Endothelial cell of umbilical vein (primary cell): ENCODE measurements at regions not wholly inside any gene's neighbourhood (a gene's known extent, or its start where the extent isn't known, plus 50 kb on each side); places are given as distances from the start of the nearest gene placed in this dataset.

ENCODE experiments used
- BruUV-seq: library from RNA; stranded (reverse); fragments of 400-500 nt; replicated peaks from 2 replicates; lab custom pipeline; 2021; lab: Mats Ljungman, UMichigan
- CTCF ChIA-PET: fragments of 300-600, 350-600 bp; sonication (Branson Sonifier 250); formaldehyde crosslinking; loops from one replicate; lab custom pipeline; 2021; ENCODE audit warnings: antibody characterized with exemption, inconsistent platforms; lab: Charles Lee
- POLR2A ChIA-PET: fragments of 300-600, 350-600 bp; sonication (Branson Sonifier 250); formaldehyde crosslinking; loops from one replicate; lab custom pipeline; 2021; ENCODE audit warnings: antibody characterized with exemption, inconsistent platforms; lab: Charles Lee
- DNase-seq: peaks from one replicate; pipeline ENCODE4 v3.0.0-alpha.2; 2011; ENCODE audit warnings: low read depth, low spot score
- FAIRE-seq: peaks from 2 replicates; lab custom pipeline; 2011; peaks lifted over from hg19 to GRCh38; lab: Jason Lieb, UNC
- H2AFZ ChIP-seq: 2 replicates; pipeline ENCODE4 v1.6.0; 2012; ENCODE audit warnings: low read depth, low read length, control low read depth, inconsistent platforms
- H3K27ac ChIP-seq: 2 replicates; pipeline ENCODE4 v1.5.1; 2011; ENCODE audit warnings: low read depth, mild to moderate bottlenecking, control low read depth, low read length, moderate library complexity; ENCODE audit not compliant: insufficient read depth
- H3K27me3 ChIP-seq, 2 experiments: 2 replicates each; pipeline versions ENCODE4 v1.6.0 to v1.6.1; 2011; ENCODE audit warnings: low read length in 2 of 2, mixed read lengths in 1 of 2; ENCODE audit not compliant: control insufficient read depth in 2 of 2, insufficient read depth in 2 of 2
- H3K36me3 ChIP-seq, 2 experiments: 2 replicates in 1 of 2; 3 replicates in 1 of 2; pipeline ENCODE4 v1.5.1; 2011; ENCODE audit warnings: low read length in 2 of 2, mild to moderate bottlenecking in 1 of 2, moderate library complexity in 1 of 2; ENCODE audit not compliant: control insufficient read depth in 2 of 2, insufficient read depth in 2 of 2; ENCODE audit errors: extremely low read depth in 1 of 2
- H3K4me1 ChIP-seq: 3 replicates; pipeline ENCODE4 v1.5.1; 2011; ENCODE audit warnings: mild to moderate bottlenecking, low read length; ENCODE audit not compliant: control insufficient read depth, insufficient read depth; ENCODE audit errors: extremely low read depth
- H3K4me2 ChIP-seq: 2 replicates; pipeline ENCODE4 v1.6.1; 2011; ENCODE audit warnings: low read length, control low read depth, mixed read lengths; ENCODE audit not compliant: insufficient read depth
- H3K4me3 ChIP-seq, 3 experiments: fragments of 200-600 bp in 1 of 3; sonication (generic), shearing (Covaris generic) in 1 of 3; replicated peaks in 1 of 3; 2 replicates each; pipeline ENCODE4 v1.5.1; 2011 to 2016; ENCODE audit warnings: control low read depth in 3 of 3, low read length in 3 of 3, mild to moderate bottlenecking in 2 of 3, inconsistent platforms in 1 of 3, low read depth in 1 of 3, moderate library complexity in 1 of 3; ENCODE audit not compliant: insufficient read depth in 1 of 3
- H3K79me2 ChIP-seq: 2 replicates; pipeline ENCODE4 v1.6.0; 2012; ENCODE audit warnings: low read length, inconsistent platforms; ENCODE audit not compliant: control insufficient read depth, insufficient read depth
- H3K9ac ChIP-seq: replicated peaks from 2 replicates; pipeline ENCODE3; 2011; ENCODE audit warnings: low read length, control low read depth; ENCODE audit not compliant: insufficient read depth; ENCODE audit errors: extremely low read depth
- H3K9me1 ChIP-seq: replicated peaks from 3 replicates; pipeline ENCODE4 v1.6.0; 2011; ENCODE audit warnings: mild to moderate bottlenecking, low read length; ENCODE audit not compliant: control insufficient read depth, insufficient read depth; ENCODE audit errors: extremely low read depth
- H3K9me3 ChIP-seq: replicated peaks from 2 replicates; pipeline ENCODE4 v1.5.1; 2012; ENCODE audit warnings: low read length, inconsistent platforms; ENCODE audit not compliant: control insufficient read depth, insufficient read depth
- H4K20me1 ChIP-seq: replicated peaks from 2 replicates; pipeline ENCODE3; 2011; ENCODE audit warnings: mild to moderate bottlenecking, low read length; ENCODE audit not compliant: control insufficient read depth, insufficient read depth; ENCODE audit errors: extremely low read depth
- EZH2 ChIP-seq: IDR thresholded peaks from 2 replicates; pipeline ENCODE4 v1.6.1; 2012; ENCODE audit warnings: borderline replicate concordance, low read depth, mild to moderate bottlenecking, moderate library complexity, low read length, inconsistent platforms; ENCODE audit not compliant: severe bottlenecking
- FOS ChIP-seq: IDR thresholded peaks from 2 replicates; pipeline ENCODE4 v1.6.1; 2011; ENCODE audit warnings: mild to moderate bottlenecking, low read length, moderate library complexity, borderline replicate concordance; ENCODE audit not compliant: insufficient read depth
- GATA2 ChIP-seq: IDR thresholded peaks from 2 replicates; pipeline ENCODE4 v1.7.0; 2011; ENCODE audit warnings: low read depth, mild to moderate bottlenecking, moderate library complexity, mixed read lengths, low read length; ENCODE audit not compliant: insufficient read length, insufficient read depth
- JUN ChIP-seq: IDR thresholded peaks from 2 replicates; pipeline ENCODE4 v1.6.1; 2011; ENCODE audit warnings: borderline replicate concordance, low read depth; ENCODE audit not compliant: insufficient read length, insufficient read depth
- MYC ChIP-seq: IDR thresholded peaks from one replicate; pipeline ENCODE4 v1.6.1; 2011; ENCODE audit warnings: mild to moderate bottlenecking, low read depth, low read length
- POLR2AphosphoS5 ChIP-seq: IDR thresholded peaks from 2 replicates; pipeline ENCODE4 v1.6.1; 2012; ENCODE audit warnings: low read depth, mild to moderate bottlenecking, control low read depth, low read length, moderate library complexity; ENCODE audit not compliant: insufficient read depth
- dilution Hi-C: fragments of 300-500 bp; cut with MboI; formaldehyde crosslinking; loops from one replicate; pipeline ENCODE4 v1.15.0; 2019; ENCODE audit warnings: low sequenced_read_pairs; ENCODE audit not compliant: extremely low pct_ligation_motif_present
- intact Hi-C: fragments of 100-400 bp; cut with micrococcal nuclease; formaldehyde crosslinking; loops from one replicate; pipeline ENCODE4 v1.10.0; 2022
- TF ChIP-seq, protein P1 (sequence below), 2 donors: IDR thresholded peaks; 1 replicate in 1 of 2; 2 replicates in 1 of 2; pipeline ENCODE4 v1.5.1; 2011; ENCODE audit warnings: low read length in 2 of 2, mild to moderate bottlenecking in 2 of 2, moderate library complexity in 2 of 2, control low read depth in 1 of 2, inconsistent platforms in 1 of 2, low read depth in 1 of 2; ENCODE audit not compliant: insufficient read depth in 1 of 2; ENCODE audit errors: extremely low read depth in 1 of 2
- TF ChIP-seq, protein P2 (sequence below): IDR thresholded peaks from 2 replicates; pipeline ENCODE4 v1.6.1; 2011; ENCODE audit not compliant: insufficient read depth, insufficient read length

DNA sequence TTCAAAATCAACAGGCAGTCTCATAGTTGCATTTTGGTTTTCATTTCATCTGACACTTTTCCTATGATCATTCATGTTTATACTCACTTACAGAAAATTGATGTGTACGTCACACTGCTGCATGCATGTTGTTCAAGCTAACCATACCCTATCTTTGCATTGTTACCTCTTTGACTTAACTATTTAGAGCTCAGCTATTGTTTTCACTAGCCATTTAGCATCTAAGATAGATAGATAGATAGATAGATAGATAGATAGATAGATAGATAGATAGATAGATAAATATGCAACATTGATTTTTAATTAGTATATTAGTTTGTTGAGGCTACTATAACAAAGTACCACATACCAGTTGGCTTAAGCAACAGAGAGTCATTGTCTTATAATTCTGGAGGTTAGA lies 649.5 kb upstream of the KCND2 start:
- BruUV-seq: no TSS peak
- H3K27me3 ChIP-seq: no peaks in the 10 kb centered on the region
- no peak overlapping the region for H3K9ac ChIP-seq
- no peak overlapping the region for H3K4me3 ChIP-seq
- H3K27ac ChIP-seq: no peak overlapping the region
- DNase-seq (no peak), FAIRE-seq (no peak)
- dilution Hi-C loops: no loop called here
- intact Hi-C loops: no loop called here
- H3K9me3 ChIP-seq: no peaks in the 10 kb centered on the region
- TF ChIP-seq MYC (no peak), EZH2 (no peak), JUN (no peak)
- TF ChIP-seq, protein P1, sequence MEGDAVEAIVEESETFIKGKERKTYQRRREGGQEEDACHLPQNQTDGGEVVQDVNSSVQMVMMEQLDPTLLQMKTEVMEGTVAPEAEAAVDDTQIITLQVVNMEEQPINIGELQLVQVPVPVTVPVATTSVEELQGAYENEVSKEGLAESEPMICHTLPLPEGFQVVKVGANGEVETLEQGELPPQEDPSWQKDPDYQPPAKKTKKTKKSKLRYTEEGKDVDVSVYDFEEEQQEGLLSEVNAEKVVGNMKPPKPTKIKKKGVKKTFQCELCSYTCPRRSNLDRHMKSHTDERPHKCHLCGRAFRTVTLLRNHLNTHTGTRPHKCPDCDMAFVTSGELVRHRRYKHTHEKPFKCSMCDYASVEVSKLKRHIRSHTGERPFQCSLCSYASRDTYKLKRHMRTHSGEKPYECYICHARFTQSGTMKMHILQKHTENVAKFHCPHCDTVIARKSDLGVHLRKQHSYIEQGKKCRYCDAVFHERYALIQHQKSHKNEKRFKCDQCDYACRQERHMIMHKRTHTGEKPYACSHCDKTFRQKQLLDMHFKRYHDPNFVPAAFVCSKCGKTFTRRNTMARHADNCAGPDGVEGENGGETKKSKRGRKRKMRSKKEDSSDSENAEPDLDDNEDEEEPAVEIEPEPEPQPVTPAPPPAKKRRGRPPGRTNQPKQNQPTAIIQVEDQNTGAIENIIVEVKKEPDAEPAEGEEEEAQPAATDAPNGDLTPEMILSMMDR (IDR thresholded peaks at IDR 0.05; ENCODE audit: extremely low read depth in 1 of 2, insufficient read depth in 1 of 2, low read depth in 1 of 2, low read length in 2 of 2): no peak
- TF ChIP-seq, protein P2, sequence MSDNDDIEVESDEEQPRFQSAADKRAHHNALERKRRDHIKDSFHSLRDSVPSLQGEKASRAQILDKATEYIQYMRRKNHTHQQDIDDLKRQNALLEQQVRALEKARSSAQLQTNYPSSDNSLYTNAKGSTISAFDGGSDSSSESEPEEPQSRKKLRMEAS: no peak
- ChIA-PET CTCF (no interaction called here), POLR2A (no interaction called here)
- H4K20me1 ChIP-seq: no peaks in the 10 kb centered on the region
- H3K4me2 ChIP-seq: no peak overlapping the region
- H3K9me1 ChIP-seq: no peaks in the 10 kb centered on the region
- no peaks in the 10 kb centered on the region for H3K4me1 ChIP-seq
- H3K79me2 ChIP-seq: no peaks in the 10 kb centered on the region
- H2AFZ ChIP-seq: no peak overlapping the region
- no peaks in the 10 kb centered on the region for H3K36me3 ChIP-seq

GRCh38 chr7:119630406-119630969 lies 642.5 kb upstream of the KCND2 start:
- no peak overlapping the region for H3K27ac ChIP-seq
- BruUV-seq: no TSS peak
- no peak for DNase-seq
- H3K27me3 ChIP-seq: no peaks in the 10 kb centered on the region
- ChIA-PET CTCF (no interaction called here), POLR2A (no interaction called here)
- FAIRE-seq: no peak
- no peaks in the 10 kb centered on the region for H3K36me3 ChIP-seq
- dilution Hi-C loops (no loop called here), intact Hi-C loops (no loop called here)
- no peak overlapping the region for H3K4me3 ChIP-seq
- H3K4me1 ChIP-seq: no peaks in the 10 kb centered on the region
- H2AFZ ChIP-seq: no peak overlapping the region
- no peak overlapping the region for H3K4me2 ChIP-seq
- no peak for TF ChIP-seq FOS
- no peak for TF ChIP-seq GATA2
- no peak for TF ChIP-seq POLR2AphosphoS5
- TF ChIP-seq, protein P1 (IDR thresholded peaks at IDR 0.05; ENCODE audit: extremely low read depth in 1 of 2, insufficient read depth in 1 of 2, low read depth in 1 of 2, low read length in 2 of 2): no peak
- TF ChIP-seq, protein P2: no peak
- H3K9me1 ChIP-seq: no peaks in the 10 kb centered on the region
- H3K79me2 ChIP-seq: no peaks in the 10 kb centered on the region
- no peaks in the 10 kb centered on the region for H4K20me1 ChIP-seq
- H3K9me3 ChIP-seq: no peaks in the 10 kb centered on the region
- H3K9ac ChIP-seq: no peak overlapping the region
